Type B pancreatic cell (in vitro differentiated cells): ENCODE measurements at regions not wholly inside any gene's neighbourhood (a gene's known extent, or its start where the extent isn't known, plus 50 kb on each side); places are given as distances from the start of the nearest gene placed in this dataset.

Source experiments
- DNase-seq: peaks from one replicate; pipeline ENCODE4 v3.0.0; 2021; ENCODE audit warnings: mixed read lengths; ENCODE audit not compliant: unreplicated experiment; ENCODE audit errors: extremely low spot score
- H3K27ac Mint-ChIP-seq: 2 replicates; pipeline ENCODE4 v1.8.0; 2021; ENCODE audit warnings: mild to moderate bottlenecking, mixed read lengths
- H3K27me3 Mint-ChIP-seq: 2 replicates; pipeline ENCODE4 v1.8.0; 2021; ENCODE audit warnings: mixed read lengths
- H3K36me3 Mint-ChIP-seq: 2 replicates; pipeline ENCODE4 v1.8.0; 2021; ENCODE audit warnings: mixed read lengths
- H3K4me1 Mint-ChIP-seq: one replicate; pipeline ENCODE4 v1.8.0; 2021; ENCODE audit warnings: mixed read lengths; ENCODE audit not compliant: unreplicated experiment
- H3K4me3 Mint-ChIP-seq: 2 replicates; pipeline ENCODE4 v1.8.0; 2021; ENCODE audit warnings: mild to moderate bottlenecking, mixed read lengths
- H3K9me3 Mint-ChIP-seq: 2 replicates; pipeline ENCODE4 v1.8.0; 2021; ENCODE audit warnings: mixed read lengths
- TF ChIP-seq, protein P1 (sequence below): fragments of 200-600 bp; sonication (generic); conservative IDR thresholded peaks from 2 replicates; pipeline ENCODE4 v1.5.0; 2021; ENCODE audit warnings: antibody characterized with exemption, mild to moderate bottlenecking

DNA sequence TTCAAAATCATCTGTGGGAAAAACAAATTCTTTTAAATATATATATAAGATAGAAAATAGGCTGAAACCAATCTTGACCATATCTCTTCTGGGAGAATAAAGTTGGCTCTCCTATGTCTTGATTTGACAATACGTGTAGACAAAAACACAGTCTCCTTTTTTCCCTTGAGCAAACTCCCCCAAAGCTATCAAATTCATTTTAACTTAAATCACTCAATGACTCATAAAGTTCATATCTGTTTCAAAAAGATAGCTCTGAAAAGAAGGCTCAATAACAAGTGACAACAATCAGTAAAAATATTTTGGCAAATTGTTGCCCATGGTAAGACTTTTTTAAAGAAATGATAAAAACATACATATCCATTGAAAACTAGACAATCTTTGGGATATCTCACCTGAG, 236.0 kb upstream of the TENT5A start:
- Mint-ChIP-seq H3K9me3 (no peaks in the 10 kb centered on the region), H3K36me3 (no peaks in the 10 kb centered on the region), H3K4me3 (no peak overlapping the region), H3K4me1 (no peaks in the 10 kb centered on the region), H3K27me3 (no peaks in the 10 kb centered on the region), H3K27ac (no peak overlapping the region)
- TF ChIP-seq, protein P1, sequence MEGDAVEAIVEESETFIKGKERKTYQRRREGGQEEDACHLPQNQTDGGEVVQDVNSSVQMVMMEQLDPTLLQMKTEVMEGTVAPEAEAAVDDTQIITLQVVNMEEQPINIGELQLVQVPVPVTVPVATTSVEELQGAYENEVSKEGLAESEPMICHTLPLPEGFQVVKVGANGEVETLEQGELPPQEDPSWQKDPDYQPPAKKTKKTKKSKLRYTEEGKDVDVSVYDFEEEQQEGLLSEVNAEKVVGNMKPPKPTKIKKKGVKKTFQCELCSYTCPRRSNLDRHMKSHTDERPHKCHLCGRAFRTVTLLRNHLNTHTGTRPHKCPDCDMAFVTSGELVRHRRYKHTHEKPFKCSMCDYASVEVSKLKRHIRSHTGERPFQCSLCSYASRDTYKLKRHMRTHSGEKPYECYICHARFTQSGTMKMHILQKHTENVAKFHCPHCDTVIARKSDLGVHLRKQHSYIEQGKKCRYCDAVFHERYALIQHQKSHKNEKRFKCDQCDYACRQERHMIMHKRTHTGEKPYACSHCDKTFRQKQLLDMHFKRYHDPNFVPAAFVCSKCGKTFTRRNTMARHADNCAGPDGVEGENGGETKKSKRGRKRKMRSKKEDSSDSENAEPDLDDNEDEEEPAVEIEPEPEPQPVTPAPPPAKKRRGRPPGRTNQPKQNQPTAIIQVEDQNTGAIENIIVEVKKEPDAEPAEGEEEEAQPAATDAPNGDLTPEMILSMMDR: no peak
- DNase-seq: no peak

DNA sequence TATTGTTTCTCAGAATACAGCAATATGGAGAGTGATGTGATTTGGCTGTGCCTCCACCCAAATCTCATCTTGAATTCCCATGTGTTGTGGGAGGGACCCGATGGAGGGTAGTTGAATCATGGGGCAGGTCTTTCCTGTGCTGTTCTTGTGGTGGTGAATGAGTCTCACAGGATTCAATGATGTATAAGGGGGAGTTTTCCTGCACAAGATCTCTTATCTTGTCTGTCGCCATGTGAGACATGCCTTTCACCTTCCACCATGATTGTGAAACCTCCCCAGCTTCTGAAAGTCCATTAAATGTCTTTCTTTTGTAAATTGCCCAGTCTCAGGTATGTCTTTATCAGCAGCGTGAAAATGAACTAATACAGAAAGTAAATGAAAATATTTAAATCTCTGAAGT, 234.8 kb upstream of the TENT5A start:
- Mint-ChIP-seq H3K4me1 (no peaks in the 10 kb centered on the region), H3K27me3 (no peaks in the 10 kb centered on the region), H3K27ac (no peak overlapping the region)

GRCh38 chr6:81985191-81985590, 232.7 kb upstream of the TENT5A start:
- Mint-ChIP-seq H3K27ac (no peak overlapping the region), H3K9me3 (peaks cover 5% of the 10 kb centered on the region), H3K27me3 (no peaks in the 10 kb centered on the region), H3K4me3 (no peak overlapping the region), H3K36me3 (no peaks in the 10 kb centered on the region), H3K4me1 (no peaks in the 10 kb centered on the region)
- TF ChIP-seq, protein P1: no peak
- no peak for DNase-seq

More for the DNA sequence above, 234.8 kb upstream of the TENT5A start:
- Mint-ChIP-seq H3K4me3 (no peak overlapping the region), H3K36me3 (no peaks in the 10 kb centered on the region), H3K9me3 (no peaks in the 10 kb centered on the region)
- no peak for DNase-seq
- TF ChIP-seq, protein P1: no peak

DNA sequence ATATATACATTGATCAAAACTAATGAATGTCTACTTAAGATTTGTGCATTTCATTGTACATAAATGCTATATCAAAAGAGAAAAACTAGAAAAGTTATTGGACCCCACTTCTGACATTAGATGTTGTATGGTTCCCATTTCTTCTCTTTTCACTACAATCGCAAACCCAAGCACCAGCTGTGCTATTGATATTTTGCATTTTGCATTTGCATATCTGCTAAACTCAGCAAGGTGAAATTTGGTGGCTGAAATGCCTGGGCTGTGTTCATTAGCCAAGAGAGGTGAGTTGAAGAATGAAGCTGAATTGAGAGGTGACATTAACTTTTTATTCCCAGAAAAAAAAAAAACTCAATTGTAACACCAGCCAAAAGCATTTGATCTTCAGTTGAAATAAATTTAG, 232.1 kb upstream of the TENT5A start:
- H3K4me3 Mint-ChIP-seq: no peak overlapping the region
- no peaks in the 10 kb centered on the region for H3K27me3 Mint-ChIP-seq
- H3K36me3 Mint-ChIP-seq: no peaks in the 10 kb centered on the region
- DNase-seq: no peak
- TF ChIP-seq, protein P1: no peak
- no peak overlapping the region for H3K27ac Mint-ChIP-seq
- peaks cover 5% of the 10 kb centered on the region for H3K9me3 Mint-ChIP-seq
- H3K4me1 Mint-ChIP-seq: no peaks in the 10 kb centered on the region

- Mint-ChIP-seq H3K36me3 (no peaks in the 10 kb centered on the region), H3K4me1 (no peaks in the 10 kb centered on the region), H3K4me3 (no peak overlapping the region), H3K27ac (no peak overlapping the region), H3K9me3 (peaks cover 14% of the 10 kb centered on the region), H3K27me3 (no peaks in the 10 kb centered on the region)
- DNase-seq: no peak
- TF ChIP-seq, protein P1: no peak
Observed at GRCh38 chr6:81981812-81982211, 229.3 kb upstream of the TENT5A start.

DNA sequence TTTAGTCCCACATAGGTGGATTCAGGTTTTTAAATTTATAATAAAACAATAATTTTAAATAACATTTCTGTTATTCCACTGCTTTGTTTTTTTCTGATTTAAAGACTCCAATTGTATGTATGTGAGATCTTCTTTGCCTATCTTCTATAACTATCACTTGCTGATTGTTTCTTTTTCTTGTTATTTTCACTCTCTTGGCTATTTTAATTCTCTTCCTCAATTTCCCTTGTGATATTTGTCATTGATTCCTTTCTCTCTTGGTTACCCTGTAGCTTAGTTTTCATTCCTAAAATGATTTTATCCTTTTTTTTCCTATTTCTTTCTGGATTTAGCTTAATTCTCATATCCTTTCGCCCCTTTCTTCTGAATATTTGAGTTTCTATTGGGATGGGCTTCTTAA, 227.3 kb upstream of the TENT5A start:
- Mint-ChIP-seq H3K4me3 (no peak overlapping the region), H3K9me3 (peaks cover 19% of the 10 kb centered on the region), H3K36me3 (no peaks in the 10 kb centered on the region), H3K4me1 (no peaks in the 10 kb centered on the region), H3K27ac (no peak overlapping the region), H3K27me3 (no peaks in the 10 kb centered on the region)
- TF ChIP-seq, protein P1: no peak
- DNase-seq: no peak
